ENCODE measurements at regions not wholly inside any gene's neighbourhood (a gene's known extent, or its start where the extent isn't known, plus 50 kb on each side); places are given as distances from the start of the nearest gene placed in this dataset.

DNA sequence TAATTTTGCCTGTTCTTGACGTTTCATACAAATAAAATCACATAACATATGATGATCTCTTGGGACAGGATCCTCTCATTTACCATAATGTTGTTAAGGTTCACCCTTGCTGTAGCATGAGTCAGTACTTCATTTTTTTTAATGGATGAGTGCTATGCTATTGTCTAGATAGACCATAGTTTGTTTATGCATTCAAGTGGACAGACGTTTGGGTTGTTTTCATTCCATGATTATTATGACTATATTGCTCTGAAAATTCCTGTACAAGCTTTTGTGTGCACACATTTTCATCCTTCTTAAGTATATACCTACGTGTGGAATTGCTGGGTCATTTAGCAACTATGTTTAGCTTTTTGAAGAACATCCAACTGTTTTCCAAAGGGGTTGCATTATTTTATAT, 325.6 kb upstream of the TMEM132C start:
- H3K4me3 ChIP-seq (replicated peaks in 1 of 2; ENCODE audit: low read depth in 2 of 2, low read length in 2 of 2) = no peak overlapping the region
- no peak for DNase-seq (ENCODE audit: low read depth in 2 of 2)
- TF ChIP-seq, protein P1, sequence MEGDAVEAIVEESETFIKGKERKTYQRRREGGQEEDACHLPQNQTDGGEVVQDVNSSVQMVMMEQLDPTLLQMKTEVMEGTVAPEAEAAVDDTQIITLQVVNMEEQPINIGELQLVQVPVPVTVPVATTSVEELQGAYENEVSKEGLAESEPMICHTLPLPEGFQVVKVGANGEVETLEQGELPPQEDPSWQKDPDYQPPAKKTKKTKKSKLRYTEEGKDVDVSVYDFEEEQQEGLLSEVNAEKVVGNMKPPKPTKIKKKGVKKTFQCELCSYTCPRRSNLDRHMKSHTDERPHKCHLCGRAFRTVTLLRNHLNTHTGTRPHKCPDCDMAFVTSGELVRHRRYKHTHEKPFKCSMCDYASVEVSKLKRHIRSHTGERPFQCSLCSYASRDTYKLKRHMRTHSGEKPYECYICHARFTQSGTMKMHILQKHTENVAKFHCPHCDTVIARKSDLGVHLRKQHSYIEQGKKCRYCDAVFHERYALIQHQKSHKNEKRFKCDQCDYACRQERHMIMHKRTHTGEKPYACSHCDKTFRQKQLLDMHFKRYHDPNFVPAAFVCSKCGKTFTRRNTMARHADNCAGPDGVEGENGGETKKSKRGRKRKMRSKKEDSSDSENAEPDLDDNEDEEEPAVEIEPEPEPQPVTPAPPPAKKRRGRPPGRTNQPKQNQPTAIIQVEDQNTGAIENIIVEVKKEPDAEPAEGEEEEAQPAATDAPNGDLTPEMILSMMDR (IDR thresholded peaks at IDR 0.05; ENCODE audit: low read depth, low read length) = no peak

DNA sequence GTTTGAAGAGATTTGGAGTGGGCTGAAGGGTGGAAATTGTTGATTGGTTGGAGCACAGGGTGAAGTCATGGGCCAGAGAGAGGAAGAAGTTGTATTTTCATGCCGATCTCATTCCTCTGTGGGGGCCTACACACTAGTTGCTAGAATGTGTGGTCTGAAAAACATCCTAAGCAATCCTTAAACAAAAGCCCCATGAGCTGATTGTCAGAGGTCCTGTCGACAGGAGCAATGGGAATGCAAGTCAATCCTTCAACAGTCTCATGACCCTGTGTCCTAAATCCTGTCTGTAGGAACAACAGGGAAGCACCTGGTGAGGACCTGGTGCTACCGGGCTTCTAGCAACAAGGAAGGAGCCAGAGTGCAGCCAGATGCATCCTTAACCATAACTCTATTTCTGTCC, 324.0 kb upstream of the TMEM132C start:
- no peak overlapping the region for H3K4me3 ChIP-seq (replicated peaks in 1 of 2; ENCODE audit: low read depth in 2 of 2, low read length in 2 of 2)
- DNase-seq (ENCODE audit: low read depth in 2 of 2) = no peak
- TF ChIP-seq, protein P1 (IDR thresholded peaks at IDR 0.05; ENCODE audit: low read depth, low read length) = no peak

DNA sequence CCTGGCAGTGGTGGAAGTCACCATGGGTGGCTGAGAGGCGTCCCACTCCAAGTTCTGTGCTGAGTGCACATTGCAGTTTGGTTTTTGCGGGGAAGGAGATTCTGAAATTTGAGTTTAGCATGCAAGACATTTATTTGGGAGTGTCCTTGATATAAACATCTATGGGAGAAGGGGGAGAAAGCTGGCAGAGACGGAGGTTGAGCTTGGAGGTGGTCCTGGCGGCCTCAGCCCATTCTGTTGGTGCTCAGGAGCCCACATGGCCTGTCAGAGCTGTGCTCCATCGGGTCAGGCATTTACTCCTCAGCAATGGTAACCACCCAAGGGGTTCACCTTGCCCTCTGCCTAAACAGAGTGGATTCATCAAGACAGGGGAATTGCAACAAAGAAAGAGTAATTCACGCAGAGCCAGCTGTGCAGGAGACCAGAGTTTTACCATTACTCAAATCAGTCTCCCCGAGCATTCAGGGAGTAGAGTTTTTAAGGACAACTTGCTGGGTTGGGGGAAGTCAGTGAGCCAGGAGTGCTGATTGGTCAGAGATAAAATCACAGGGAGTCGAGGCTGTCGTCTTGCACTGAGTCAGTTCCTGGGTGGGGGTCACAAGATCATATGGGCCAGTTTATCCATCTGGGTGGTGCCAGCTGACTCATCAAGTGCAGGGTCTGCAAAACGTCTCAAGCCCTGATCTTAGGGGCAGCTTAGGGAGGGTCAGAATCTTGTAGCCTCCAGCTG, 323.3 kb upstream of the TMEM132C start:
- no peak for DNase-seq (ENCODE audit: low read depth in 2 of 2)
- TF ChIP-seq, protein P1 (IDR thresholded peaks at IDR 0.05; ENCODE audit: low read depth, low read length) = no peak
- H3K4me3 ChIP-seq (replicated peaks in 1 of 2; ENCODE audit: low read depth in 2 of 2, low read length in 2 of 2) = no peak overlapping the region

DNA sequence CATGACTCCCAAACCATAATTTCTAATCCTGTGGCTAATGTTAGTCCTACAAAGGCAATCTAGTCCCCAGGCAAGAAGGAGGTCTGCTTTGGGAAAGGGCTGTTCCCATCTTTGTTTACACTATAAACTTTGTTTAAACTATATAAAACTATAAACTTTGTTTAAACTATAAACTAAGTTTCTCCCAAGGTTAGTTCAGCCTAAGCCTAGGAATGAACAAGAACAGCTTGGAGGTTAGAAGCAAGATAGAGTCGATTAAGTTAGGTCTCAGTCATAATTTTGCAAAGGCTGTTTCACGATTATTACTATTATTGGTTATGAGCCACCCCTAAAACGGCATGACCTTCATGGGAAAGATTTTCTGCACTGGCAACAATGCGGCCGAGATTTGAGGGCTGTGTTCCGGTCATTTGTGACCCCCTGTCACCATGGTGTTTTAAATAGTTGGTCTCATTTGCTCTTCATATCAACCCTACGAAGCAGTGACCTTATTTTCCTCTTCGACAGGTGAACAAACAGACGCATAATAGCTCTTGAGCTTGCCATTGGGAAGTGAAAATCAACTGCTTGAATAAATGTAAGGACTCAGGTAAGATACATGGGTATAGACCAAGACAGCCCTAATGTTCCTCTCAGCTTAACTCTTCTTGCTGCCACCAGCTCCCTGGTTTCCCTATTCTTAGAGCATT, 322.6 kb upstream of the TMEM132C start:
- H3K4me3 ChIP-seq (replicated peaks in 1 of 2; ENCODE audit: low read depth in 2 of 2, low read length in 2 of 2) = no peak overlapping the region
- DNase-seq (ENCODE audit: low read depth in 2 of 2) = no peak
- TF ChIP-seq, protein P1 (IDR thresholded peaks at IDR 0.05; ENCODE audit: low read depth, low read length) = no peak

DNA sequence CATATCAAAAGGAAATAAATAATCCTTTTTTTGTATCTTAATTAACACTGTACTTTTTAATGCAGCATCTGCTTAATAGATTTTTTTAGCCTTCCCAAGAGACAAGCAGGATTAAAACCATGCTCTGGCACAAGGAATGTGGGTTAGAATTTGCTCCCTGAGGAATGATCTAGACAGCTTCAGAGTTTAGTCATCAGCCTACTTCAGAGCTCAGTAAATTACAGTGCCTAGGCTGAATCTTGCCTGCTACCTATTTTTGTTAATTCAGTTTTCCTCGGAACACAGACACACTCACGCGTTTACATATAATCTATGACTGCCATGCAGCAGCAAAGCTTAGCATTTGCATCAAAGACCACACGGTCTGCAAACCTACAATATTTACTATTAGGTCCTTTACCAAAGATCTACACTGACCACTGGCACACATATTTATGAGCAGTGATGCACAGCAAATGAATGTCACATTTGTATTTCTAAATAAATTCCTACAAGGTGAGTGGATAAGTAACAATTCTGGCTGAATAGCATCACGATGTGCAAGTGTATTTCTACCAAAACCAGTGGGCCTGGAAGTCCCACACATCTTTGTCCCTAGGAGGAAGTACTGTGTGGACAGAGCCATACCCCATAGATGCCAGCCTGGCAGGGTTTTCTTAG, 309.8 kb upstream of the TMEM132C start:
- H3K4me3 ChIP-seq (replicated peaks in 1 of 2; ENCODE audit: low read depth in 2 of 2, low read length in 2 of 2) = no peak overlapping the region
- TF ChIP-seq, protein P1 (IDR thresholded peaks at IDR 0.05; ENCODE audit: low read depth, low read length) = no peak
- no peak for DNase-seq (ENCODE audit: low read depth in 2 of 2)

DNA sequence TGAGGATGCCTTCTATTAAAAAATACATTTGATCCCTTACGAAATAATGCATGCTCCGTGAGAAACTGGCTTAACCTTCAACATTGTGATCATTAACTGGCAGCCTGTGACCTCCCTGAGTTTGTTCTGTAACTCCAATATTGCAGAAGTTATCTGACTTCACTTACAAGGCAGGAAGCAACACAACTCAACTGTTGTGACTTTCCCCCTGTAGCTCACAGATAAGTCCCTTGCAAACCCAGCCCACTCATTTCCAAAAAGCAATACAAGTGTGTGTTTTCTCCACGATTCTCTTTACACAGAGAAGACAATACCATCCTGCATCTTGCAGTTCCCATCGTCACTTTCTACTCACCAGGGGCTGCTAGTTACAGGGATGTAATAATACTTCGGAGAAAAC, 304.7 kb upstream of the TMEM132C start:
- TF ChIP-seq, protein P1 (IDR thresholded peaks at IDR 0.05; ENCODE audit: low read depth, low read length) = no peak
- no peak overlapping the region for H3K4me3 ChIP-seq (replicated peaks in 1 of 2; ENCODE audit: low read depth in 2 of 2, low read length in 2 of 2)
- DNase-seq (ENCODE audit: low read depth in 2 of 2) = no peak

Data from cardiac fibroblast (primary cell).